Left ventricle myocardium inferior (tissue), 1 donor: ENCODE measurements at regions not wholly inside any gene's neighbourhood (a gene's known extent, or its start where the extent isn't known, plus 50 kb on each side); places are given as distances from the start of the nearest gene placed in this dataset.

Source experiments
- DNase-seq: peaks from one replicate; pipeline ENCODE4 v3.0.0-alpha.2; 2020
- H3K27ac ChIP-seq: fragments of 200-600 bp; replicated peaks from 2 replicates; pipeline ENCODE4 v1.8.0; 2021
- H3K27me3 ChIP-seq: fragments of 200-600 bp; 2 replicates; pipeline ENCODE4 v1.8.0; 2021; ENCODE audit warnings: low read depth
- H3K36me3 ChIP-seq: fragments of 200-600 bp; 2 replicates; pipeline ENCODE4 v1.8.0; 2021
- H3K4me1 ChIP-seq: fragments of 200-600 bp; 2 replicates; pipeline ENCODE4 v1.8.0; 2021
- H3K4me3 ChIP-seq: fragments of 200-600 bp; 2 replicates; pipeline ENCODE4 v1.8.0; 2021; ENCODE audit warnings: mild to moderate bottlenecking, moderate library complexity
- H3K9me3 ChIP-seq: fragments of 200-600 bp; replicated peaks from 2 replicates; pipeline ENCODE4 v1.8.0; 2021
- CTCF ChIP-seq: fragments of 200-600 bp; IDR thresholded peaks from 2 replicates; pipeline ENCODE4 v1.8.0; 2021; ENCODE audit warnings: antibody characterized with exemption, mild to moderate bottlenecking, borderline replicate concordance
- intact Hi-C: fragments of 100-400 bp; cut with micrococcal nuclease; formaldehyde crosslinking; loops from one replicate; pipeline ENCODE4 v1.11.0; 2022
- donor health status: DM: no; HTN: yes; CAD: no; lungs with severe emphysema.

DNA sequence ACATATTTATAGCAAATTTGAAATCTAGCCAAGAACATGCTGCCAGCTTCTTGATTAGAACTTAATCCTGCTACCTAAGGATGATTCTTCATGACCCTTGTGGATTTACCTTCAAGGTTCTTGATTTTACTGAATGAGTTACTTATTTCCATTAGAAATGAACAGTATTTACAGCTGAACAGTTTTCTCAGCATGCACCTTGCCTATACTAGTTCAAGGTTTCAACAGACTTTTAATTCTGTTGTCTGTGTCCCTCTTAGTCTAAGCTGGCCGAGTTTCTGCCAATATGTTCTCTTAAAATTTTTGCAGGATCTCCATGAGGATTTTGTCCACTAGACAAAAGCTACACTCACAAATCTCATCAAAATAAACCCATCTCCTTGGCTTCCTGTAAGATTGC lies 188.8 kb upstream of the ST8SIA4 start:
- Histone ChIP-seq H3K4me1 (no peaks in the 10 kb centered on the region), H3K27me3 (no peaks in the 10 kb centered on the region), H3K36me3 (no peaks in the 10 kb centered on the region), H3K9me3 (no peaks in the 10 kb centered on the region), H3K4me3 (no peak overlapping the region), H3K27ac (no peak overlapping the region)
- intact Hi-C loops, result no loop called here
- TF ChIP-seq CTCF, result no peak
- DNase-seq, result no peak

DNA sequence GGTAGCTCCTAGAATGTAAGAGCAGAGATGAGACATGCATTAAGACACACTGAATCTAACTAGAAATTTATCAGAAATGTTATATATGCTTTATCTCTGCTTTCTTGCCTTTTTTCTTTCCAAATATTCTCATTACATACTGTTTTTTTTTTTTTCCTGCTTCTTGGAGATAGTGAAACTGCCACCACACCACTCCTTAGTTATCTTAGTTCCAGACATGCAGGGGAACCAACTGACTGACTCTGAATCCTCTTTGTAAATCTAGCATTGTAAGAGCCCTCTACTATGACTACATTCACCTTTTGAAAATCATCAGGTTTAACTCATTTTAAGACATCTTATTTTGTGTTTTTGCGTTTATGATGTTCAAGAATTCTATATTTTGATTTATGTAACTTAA lies 181.3 kb upstream of the ST8SIA4 start:
- intact Hi-C loops, result no loop called here
- H3K9me3 ChIP-seq, result no peaks in the 10 kb centered on the region
- no peak for TF ChIP-seq CTCF
- H3K36me3 ChIP-seq, result no peaks in the 10 kb centered on the region
- DNase-seq, result no peak
- H3K4me3 ChIP-seq, result no peak overlapping the region
- H3K27ac ChIP-seq, result no peak overlapping the region
- no peaks in the 10 kb centered on the region for H3K27me3 ChIP-seq
- H3K4me1 ChIP-seq, result no peaks in the 10 kb centered on the region

- intact Hi-C loops, result no loop called here
- no peaks in the 10 kb centered on the region for H3K27me3 ChIP-seq
- no peaks in the 10 kb centered on the region for H3K4me1 ChIP-seq
- H3K9me3 ChIP-seq, result no peaks in the 10 kb centered on the region
- H3K36me3 ChIP-seq, result no peaks in the 10 kb centered on the region
- no peak for DNase-seq
- no peak for TF ChIP-seq CTCF
- no peak overlapping the region for H3K27ac ChIP-seq
- peak overlapping the region; percentile 6 for H3K4me3 ChIP-seq
Observed at GRCh38 chr5:101080462-101081240, 177.6 kb upstream of the ST8SIA4 start.

DNA sequence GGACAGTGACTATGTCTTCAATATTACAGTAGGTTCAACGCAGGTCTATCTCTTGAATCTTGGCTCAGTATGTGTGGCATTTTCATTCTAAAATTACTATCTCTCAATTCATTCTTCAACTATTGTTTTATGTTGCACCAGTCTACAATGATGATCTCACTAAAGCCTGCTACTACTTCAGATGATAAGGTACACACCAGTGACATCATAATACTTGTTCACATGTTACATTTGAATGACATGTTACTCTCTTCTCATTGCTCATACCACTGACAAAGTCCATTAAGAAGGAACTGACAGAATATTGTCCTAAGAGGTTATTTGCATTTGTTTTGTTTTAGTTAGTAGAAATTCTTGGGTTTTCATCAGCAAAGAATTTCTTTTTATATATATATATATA lies 165.2 kb upstream of the ST8SIA4 start:
- peaks cover 4% of the 10 kb centered on the region for H3K9me3 ChIP-seq
- no peak overlapping the region for H3K27ac ChIP-seq
- no peak for DNase-seq
- TF ChIP-seq CTCF, result no peak
- intact Hi-C loops, result no loop called here
- H3K4me1 ChIP-seq, result no peaks in the 10 kb centered on the region
- H3K36me3 ChIP-seq, result no peaks in the 10 kb centered on the region
- H3K27me3 ChIP-seq, result no peaks in the 10 kb centered on the region
- no peak overlapping the region for H3K4me3 ChIP-seq

- Histone ChIP-seq H3K27ac (no peak overlapping the region), H3K4me1 (no peaks in the 10 kb centered on the region), H3K4me3 (no peak overlapping the region), H3K27me3 (no peaks in the 10 kb centered on the region), H3K36me3 (no peaks in the 10 kb centered on the region), H3K9me3 (peaks cover 13% of the 10 kb centered on the region)
- intact Hi-C loops, result no loop called here
- no peak for TF ChIP-seq CTCF
- no peak for DNase-seq
Observed at GRCh38 chr5:101067429-101067828, 164.3 kb upstream of the ST8SIA4 start.
